ENCODE measurements at regions not wholly inside any gene's neighbourhood (a gene's known extent, or its start where the extent isn't known, plus 50 kb on each side); places are given as distances from the start of the nearest gene placed in this dataset.

DNA sequence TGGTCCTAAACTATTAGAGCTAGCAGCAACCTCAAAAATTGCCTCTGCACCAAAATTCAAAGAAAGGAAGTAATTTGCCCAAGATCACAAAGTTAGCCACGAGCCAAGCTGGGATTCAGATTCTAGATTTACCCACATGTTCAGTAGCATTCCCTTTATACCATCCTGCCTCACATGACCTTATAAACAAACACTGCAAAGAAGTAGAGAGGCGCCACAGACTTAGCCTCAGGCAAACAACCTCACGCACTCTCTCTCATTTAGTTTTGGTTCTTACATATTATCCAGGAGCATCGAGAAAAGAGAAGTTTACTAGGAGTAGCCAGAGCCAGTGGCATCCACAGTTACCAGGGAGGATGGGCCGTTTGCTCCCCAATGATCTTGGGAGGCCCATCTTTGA is 226.6 kb downstream of the OSR1 start:
- no peak for DNase-seq

DNA sequence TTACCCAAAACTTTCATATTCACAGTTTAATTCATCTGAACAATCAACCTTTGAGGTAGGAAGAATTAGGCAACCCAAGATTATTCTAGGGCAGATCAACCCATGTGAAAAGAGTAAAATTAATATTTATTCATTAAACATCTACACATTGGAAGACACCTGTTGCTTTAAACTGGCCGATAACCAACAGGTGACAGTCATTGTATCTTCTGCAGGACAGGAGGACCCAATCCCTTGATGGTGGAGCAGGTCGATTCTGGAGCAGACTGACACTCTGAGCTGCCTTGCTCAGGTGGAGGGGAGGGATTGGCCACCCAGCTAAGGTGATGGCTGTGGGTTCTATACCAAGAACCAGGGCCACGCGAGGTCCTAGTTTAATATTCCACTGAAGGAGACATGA is 230.3 kb downstream of the OSR1 start:
- no peak for DNase-seq

DNA sequence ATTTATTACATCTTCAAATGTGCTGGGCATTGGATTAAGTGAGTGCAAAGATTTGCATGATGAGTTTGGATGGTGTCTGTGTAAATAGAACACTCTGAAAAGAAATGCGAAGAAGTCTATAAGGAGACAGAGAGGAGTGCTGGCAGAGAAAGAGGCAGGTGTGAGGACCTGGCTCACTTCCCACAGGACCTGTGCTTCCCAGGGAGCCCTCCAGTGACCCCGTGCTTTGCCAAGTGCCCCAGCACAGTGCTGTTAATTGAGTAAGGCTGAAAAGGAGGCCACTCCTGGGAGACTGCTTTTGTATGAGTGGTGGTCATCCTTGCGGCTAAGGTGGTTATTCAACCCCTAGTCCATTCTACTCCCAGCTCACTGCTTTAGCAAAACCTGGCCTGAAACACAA is 230.8 kb downstream of the OSR1 start:
- DNase-seq: no peak

- no peak for DNase-seq
Measured at GRCh38 chr2:19125901-19126680, 232.3 kb downstream of the OSR1 start.

DNA sequence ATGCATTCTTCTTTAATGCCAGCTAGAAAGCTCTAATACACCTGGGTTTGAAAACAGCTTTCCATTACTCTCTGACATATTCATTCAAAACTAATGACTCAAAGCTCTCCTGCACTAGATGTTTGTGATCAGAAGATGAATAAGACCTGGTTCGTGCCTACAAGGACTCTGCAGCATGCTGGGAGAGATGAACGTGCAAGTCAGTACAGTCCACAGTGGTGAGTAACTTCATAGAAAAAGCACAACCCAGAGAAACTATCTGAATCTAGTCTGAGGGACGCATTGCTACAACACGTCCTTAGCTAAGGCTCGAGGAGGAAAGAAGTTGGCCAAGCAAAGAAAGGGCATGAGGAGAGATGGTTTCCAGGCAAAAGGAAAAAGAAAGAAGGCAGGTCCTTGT is 234.3 kb downstream of the OSR1 start:
- DNase-seq: no peak

DNA sequence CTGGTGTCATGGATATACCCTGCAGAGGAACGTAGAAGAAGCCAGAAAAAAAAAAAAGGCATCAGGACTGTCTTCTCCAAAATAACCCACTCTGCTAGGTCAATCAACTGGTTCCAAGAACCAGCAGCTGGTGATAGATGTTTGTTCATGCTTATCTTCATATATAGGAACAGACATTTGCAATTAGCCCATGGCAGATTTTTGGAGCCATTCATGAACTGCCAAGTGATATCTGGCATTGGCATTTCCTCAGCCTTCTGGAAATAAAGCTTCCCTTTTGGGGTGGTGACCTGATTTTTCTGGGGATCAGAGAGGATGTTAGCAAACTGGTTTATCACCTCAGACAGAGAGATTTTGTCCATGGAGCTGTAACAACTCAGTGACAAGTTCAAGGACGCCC is 234.9 kb downstream of the OSR1 start:
- DNase-seq: no peak

DNA sequence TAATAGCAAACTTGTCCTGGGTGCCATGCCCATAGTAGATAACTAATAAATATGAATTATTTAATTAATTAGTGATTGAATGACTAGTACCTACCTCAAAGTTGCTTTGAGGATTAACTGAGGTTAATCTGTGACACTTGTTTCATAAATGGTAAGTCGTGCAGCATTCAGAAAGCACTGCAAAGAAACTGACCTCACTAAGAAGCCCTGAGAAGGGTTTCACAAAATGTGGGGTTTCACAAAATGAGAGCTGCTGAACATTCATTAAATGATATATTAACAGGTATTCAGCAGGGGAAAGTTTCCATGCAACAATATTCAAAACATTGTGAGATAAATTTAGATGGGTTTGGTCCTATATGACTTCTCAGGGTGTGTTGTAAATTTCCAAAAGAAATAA is 236.2 kb downstream of the OSR1 start:
- no peak for DNase-seq

- peak; percentile 53 to 84 for DNase-seq
Measured at GRCh38 chr2:19120941-19121750, 237.3 kb downstream of the OSR1 start.

- no peak for DNase-seq
Measured at GRCh38 chr2:19120181-19120580, 238.2 kb downstream of the OSR1 start.

DNA sequence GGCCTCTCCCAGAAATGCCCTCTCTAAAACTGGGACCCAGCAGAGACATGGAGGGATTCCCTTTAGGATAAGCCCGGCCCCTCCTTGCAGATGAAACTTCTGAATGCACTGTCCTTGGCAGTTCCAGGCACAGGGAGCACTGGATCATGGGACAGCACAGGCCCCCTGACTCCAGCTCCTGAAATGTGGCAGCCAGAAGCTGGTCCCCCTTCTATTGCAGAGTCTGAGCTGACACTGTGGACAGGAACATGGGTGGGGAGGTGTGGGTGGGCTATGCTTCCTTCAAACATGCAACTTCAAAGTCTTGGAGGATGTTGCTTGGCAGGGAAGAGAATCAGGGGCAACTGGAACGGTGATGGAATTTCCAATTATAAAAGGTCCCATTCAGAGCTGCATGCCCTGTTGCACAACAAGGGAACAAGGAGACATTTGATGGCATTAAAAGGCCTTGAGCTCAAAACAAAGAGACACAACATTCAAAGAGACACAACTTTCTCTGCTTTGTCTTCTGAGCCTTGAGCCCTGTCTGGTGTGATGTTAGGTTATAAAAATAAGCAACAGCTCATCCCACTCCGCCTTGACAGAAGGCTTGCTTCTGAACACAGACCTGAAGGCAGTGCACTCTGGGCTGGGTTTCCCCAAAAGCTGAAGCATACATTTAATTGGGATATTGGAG is 239.0 kb downstream of the OSR1 start:
- DNase-seq: no peak

- DNase-seq: no peak
Measured at GRCh38 chr2:19116918-19117317, 241.5 kb downstream of the OSR1 start.

GRCh38 chr2:19114754-19115231 is 243.6 kb downstream of the OSR1 start:
- DNase-seq: no peak

DNA sequence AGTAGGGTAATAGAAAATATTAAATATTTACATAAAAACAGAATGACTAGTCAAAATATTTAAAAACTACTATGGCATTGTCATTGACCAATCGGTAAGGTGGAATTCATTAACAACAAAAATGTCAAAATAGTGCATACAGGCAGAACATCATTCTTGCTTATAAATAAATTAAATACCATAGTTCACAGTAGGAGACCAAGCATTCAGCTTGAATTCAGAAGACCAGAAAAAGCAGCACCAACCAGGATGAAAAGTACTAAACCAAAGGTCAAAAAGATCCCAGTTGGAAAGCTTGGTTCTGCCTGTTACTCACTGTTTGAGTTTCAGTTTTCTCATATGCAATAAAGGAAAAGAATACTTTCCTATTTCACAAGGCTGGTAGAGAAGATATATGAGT is 244.3 kb downstream of the OSR1 start:
- no peak for DNase-seq

- no peak for DNase-seq
Measured at GRCh38 chr2:19111354-19111753, 247.1 kb downstream of the OSR1 start.

DNA sequence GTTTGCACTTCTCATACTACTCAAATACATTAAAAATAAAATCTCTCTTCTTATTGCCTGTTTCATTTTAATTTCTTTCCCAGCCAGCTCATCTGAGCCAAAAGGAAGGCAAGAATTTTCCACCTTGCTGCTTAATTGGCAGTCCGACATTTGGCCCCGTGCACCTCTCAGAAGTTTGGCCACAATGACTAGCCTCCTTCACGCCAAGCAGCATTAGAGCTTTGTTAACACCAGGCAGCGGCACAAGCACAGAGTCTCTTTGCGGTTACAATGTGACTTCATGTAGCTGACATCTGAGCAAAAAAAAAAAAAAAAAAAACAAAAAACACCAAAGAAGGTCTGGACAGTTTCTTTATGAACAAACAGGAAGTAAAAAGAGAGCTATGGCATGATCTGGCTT is 248.9 kb downstream of the OSR1 start:
- DNase-seq: no peak

DNA sequence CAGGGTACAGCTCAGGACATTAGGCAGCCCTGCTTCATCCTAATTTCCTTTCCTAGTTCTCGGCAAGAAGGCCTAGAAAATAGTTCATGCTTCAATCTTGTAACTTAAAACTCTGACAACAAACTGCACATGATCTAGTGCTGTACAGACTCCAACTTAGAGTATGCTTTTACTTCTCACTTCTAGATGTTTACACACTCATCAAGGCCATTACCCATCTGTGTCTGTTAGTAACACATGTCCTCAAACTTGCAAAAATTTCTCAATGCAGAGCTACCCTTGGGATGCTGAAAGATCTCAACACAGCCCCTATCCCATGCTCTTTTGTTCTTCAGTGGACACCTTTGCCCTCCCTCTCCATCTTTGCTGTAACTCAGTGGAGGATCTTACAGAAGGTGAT is 252.0 kb downstream of the OSR1 start:
- no peak for DNase-seq

DNA sequence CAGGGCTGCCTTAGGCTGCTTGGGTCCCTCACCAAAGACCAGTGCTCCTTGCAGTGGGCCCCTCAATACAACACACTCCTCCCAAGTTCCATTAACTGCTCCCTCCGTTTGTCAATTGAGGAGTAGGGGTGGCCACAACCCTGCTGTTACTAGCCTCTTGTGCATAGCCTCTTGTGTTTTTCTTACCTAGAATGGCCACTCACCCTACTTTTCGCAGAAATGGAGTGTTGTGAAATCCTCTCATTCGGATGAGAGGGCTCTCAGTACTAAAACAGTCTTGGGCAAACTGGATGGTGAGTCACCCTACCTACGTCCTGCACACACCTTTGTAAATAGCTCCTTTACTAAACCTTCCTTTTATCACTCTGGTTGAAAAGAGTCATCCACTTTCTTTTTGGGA is 253.9 kb downstream of the OSR1 start:
- no peak for DNase-seq

GRCh38 chr2:19102696-19103423 is 255.6 kb downstream of the OSR1 start:
- DNase-seq: no peak

- no peak for DNase-seq
Measured at GRCh38 chr2:19101968-19102367, 256.5 kb downstream of the OSR1 start.

GRCh38 chr2:19100570-19100969 is 257.9 kb downstream of the OSR1 start:
- DNase-seq: no peak

DNA sequence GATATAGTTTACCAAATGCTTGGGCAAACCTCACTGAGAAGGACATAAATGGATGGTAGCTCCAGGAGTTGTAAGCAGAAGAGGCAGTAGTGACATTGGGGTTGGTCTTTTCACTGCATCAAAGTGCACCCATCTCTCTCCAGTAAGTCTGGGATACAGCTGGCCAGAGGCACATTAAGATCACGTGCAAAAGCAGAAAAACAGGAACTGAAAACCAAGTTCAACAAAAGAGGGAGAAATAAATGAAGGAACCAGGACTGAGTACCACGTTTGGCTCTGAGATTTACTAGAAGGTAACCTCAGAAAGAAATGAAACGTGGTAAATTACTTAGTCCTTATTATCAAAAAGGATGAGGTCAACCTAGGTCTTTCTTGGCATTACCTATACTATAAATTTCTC is 259.2 kb downstream of the OSR1 start:
- no peak for DNase-seq

DNA sequence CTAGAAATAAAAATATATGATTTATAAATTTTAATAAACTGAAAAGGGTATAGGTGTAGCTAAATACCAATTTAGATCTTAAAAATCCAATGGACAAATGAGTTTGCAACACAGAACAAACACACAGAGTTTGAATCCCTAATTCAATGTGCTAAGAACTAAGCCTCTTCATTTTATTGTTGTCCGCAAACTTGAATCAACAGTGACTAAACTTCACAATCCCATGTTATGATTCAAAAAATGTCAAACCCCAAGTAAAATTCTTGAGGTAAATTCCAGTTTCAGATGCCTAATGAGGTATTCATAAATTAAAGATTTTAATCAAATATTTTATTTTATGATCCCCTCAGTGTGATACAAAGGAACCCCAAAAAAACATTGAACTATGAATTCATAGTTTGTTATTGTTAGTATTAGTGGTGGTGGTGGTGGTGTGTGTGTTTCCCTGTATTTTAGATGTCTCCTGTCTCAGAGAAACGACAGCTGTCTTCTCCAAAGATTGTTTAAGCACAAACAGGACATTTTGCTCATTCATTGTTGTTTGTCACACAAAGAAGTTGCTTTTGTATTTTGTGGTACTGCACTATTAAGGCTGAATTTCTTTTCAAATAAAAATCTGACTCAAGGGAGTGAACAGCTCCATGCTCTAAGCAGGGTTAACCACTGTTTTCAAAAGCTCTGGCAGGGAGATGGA is 259.8 kb downstream of the OSR1 start:
- no peak for DNase-seq

Measured in SW 1271 (cell line).